ENCODE measurements at regions not wholly inside any gene's neighbourhood (a gene's known extent, or its start where the extent isn't known, plus 50 kb on each side); places are given as distances from the start of the nearest gene placed in this dataset.

DNA sequence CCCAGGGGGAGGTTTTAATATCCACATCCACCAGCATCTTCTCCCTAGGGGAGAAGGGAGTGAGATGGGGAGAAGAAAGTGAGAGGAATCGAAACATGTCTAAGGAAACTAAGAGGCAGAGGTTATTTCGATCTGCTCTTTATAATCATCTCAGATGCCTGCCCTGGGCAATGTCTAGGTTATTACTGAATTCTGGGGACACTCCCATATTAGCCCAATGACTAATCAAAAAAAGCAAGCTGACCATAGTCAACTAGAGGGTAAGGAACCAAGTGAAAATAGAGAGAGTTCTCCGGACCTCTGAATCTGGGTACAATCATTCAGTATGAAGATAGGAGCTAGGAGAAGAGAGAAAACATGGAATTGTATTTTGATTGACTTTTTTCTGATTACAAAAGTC is 56.7 kb upstream of the EML4 start:
- TF ChIP-seq, protein P1, sequence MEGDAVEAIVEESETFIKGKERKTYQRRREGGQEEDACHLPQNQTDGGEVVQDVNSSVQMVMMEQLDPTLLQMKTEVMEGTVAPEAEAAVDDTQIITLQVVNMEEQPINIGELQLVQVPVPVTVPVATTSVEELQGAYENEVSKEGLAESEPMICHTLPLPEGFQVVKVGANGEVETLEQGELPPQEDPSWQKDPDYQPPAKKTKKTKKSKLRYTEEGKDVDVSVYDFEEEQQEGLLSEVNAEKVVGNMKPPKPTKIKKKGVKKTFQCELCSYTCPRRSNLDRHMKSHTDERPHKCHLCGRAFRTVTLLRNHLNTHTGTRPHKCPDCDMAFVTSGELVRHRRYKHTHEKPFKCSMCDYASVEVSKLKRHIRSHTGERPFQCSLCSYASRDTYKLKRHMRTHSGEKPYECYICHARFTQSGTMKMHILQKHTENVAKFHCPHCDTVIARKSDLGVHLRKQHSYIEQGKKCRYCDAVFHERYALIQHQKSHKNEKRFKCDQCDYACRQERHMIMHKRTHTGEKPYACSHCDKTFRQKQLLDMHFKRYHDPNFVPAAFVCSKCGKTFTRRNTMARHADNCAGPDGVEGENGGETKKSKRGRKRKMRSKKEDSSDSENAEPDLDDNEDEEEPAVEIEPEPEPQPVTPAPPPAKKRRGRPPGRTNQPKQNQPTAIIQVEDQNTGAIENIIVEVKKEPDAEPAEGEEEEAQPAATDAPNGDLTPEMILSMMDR (IDR thresholded peaks at IDR 0.05; ENCODE audit: poor library complexity): no peak
- TF ChIP-seq EZH2phosphoT487 (IDR thresholded peaks at IDR 0.05; ENCODE audit: low read depth, severe bottlenecking, unreplicated experiment): no peak

Measured in hepatocyte (in vitro differentiated cells).